HG02588 (cell line): ENCODE measurements at regions not wholly inside any gene's neighbourhood (a gene's known extent, or its start where the extent isn't known, plus 50 kb on each side); places are given as distances from the start of the nearest gene placed in this dataset.
"Not testable (repeated sequence)": the region's sequence is repeated elsewhere in the genome, so short reads cannot be mapped to it uniquely, and the experiment has no call there.

ENCODE experiments used
- ATAC-seq: cut with Tn5 transposase; IDR thresholded peaks from one replicate; pipeline ENCODE4 v1.9.1; 2021; ENCODE audit warnings: mild to moderate bottlenecking, moderate library complexity; ENCODE audit not compliant: unreplicated experiment

- no peak for ATAC-seq
Observed at GRCh38 chrX:39764441-39764914, 333.3 kb downstream of the BCOR start.

DNA sequence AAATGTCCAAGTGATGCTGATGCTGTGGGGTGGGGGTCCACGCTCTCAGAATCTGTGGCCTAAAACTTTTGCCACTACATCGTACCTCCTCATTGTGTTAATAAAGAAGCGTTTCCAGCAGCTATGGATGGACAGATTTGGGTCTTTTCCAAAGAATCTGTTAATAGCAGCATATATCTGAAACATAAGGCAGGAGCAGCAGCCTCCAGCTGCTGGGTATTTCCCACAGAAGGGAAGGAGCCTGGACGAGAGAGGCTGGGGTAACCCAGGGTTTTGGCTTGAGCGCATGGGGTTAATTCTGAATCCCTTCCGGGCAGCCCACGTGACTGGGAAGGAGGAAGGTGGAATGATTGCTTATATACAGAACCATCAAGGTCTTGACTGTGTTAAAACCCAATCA, 332.4 kb downstream of the BCOR start:
- ATAC-seq = no peak

GRCh38 chrX:39766085-39766726, 331.6 kb downstream of the BCOR start:
- no peak for ATAC-seq

DNA sequence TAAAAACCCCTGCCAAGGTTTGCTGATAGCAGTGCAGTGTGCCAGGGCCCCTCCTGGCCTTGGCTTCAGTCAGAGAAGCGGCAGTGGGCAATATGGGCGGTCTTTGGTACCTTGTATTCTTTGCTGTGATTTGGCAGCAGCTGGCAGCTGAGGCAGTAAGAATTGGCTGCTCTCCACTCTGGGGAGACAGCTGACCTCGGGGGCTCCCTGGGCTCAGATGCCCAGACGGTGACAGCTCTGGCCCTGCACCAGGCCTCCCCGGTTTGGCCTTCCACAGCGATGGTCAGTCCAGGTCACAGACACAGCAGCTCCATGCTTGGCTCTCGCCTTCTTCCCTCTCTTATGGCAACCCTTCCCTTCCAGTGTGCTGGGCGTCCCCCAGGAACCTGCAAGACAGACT, 330.9 kb downstream of the BCOR start:
- no peak for ATAC-seq

- no peak for ATAC-seq
Observed at GRCh38 chrX:39767446-39767845, 330.3 kb downstream of the BCOR start.

DNA sequence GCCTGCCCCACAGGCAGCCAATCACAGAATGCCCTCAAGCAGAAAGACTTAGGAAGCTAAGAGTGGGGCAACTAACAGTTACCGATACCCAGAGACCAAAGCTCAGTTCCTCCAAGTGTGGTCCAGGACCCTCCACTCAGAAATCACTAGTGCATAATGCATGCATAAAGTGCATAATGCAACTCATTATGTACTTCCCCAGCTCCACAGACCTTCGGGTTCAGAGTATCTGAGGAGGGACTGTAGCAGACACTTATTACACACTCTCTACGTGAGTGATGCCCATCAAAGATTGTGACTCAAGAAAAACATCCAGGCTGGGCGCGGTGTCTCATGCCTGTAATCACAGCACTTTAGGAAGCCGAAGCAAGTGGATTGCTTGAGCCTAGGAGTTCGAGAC, 328.0 kb downstream of the BCOR start:
- no peak for ATAC-seq

DNA sequence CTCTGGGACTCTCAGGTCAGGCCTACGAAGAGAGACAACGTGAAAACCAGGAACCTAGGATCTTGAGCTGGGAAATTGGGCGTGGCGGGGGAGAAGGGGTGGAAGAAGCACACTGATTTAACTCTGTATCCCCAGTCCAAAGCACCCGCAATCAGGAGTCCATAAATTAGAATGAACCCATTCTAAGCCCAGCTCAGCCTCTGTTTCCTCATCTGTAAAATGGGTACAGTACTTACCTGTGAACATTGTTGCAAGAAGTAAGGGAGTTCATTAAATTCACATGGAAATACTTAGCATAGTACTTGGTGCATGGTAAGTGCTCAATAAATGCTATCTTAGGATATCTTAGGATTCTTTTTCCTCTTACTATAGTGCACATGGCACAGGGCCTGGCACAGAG, 326.7 kb downstream of the BCOR start:
- no peak for ATAC-seq

DNA sequence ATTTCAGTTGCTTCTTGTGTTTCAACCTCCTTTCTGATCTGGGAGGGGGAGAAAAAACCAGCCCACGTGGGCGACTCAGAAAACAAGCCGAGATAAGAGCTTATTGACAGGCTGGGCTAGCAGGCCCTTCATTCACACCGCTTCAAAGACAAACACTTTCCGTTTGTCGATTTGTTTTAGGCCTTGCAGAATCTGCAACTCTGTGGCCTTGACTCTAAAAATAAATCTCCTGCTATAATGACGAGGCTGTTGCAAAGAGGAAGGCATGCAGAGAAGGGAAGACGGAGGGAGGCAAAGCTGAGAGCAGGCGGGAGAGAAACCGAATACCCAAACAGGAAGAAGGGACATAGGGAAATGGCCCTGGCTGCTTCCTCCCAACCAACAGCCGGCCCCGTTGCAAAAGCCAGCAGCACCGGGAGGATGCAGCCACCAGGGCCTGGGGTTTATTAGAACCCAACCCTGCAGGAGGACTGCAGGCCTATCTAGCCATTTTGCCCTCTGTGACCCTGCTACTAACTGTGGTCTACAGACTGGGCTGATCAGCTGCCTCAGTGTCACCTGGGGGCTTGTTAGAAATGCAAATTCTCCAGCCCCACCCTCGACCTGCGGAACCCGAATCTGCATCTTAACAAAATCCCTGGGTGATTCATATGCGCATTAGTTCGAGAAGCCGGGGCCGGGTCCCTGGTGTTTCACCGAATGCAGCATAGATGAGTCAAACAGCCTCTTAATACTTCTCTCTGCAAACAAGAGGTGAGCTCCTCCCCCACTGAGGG, 325.5 kb downstream of the BCOR start:
- ATAC-seq = no peak

GRCh38 chrX:39773150-39773549, 324.6 kb downstream of the BCOR start:
- no peak for ATAC-seq

- ATAC-seq = no peak
Observed at GRCh38 chrX:39773923-39774773, 323.6 kb downstream of the BCOR start.

GRCh38 chrX:39774774-39775328, 322.9 kb downstream of the BCOR start:
- ATAC-seq = no peak

GRCh38 chrX:39777623-39778025, 320.1 kb downstream of the BCOR start:
- ATAC-seq = no peak

DNA sequence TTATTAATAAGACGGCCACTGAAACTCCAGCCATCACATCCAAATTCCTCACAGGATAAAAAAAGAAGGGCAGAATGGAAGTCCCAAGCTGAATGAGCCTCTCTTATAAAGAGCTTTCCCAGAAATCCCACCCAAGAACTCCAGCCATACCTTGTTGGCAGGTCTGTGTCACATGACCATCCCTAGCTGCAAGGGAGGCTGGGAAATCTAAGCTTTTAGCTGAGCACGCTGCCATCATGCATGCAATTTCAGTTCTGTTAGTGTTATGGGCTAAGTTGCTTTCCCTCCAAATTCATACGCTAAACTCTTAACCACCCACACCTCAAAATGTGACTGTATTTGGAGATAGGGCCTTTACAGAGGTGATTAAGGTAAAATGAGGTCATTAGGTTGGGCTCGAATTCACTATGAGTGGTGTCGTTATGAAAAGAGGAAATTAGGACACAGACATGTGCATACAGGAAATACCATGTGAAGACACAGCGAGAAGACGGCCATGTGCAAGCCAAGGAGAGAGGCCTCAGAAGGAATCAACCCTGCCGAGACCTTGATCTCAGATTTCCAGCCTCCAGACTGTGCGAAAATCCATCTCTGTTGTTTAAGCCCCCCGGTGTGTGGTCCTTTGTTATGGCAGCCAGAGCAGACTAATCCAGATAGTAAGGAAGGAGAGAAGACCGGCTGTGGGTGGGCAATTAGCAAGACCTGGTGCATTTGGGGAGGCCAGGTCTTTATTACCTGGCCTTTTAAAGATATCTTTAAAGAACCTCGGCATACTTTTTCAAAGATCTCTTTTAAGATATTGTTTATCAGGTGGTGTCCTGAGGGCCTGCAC, 317.6 kb downstream of the BCOR start:
- ATAC-seq = no peak

GRCh38 chrX:39782276-39782675, 315.5 kb downstream of the BCOR start:
- ATAC-seq = no peak

GRCh38 chrX:39787999-39788398, 309.8 kb downstream of the BCOR start:
- no peak for ATAC-seq

DNA sequence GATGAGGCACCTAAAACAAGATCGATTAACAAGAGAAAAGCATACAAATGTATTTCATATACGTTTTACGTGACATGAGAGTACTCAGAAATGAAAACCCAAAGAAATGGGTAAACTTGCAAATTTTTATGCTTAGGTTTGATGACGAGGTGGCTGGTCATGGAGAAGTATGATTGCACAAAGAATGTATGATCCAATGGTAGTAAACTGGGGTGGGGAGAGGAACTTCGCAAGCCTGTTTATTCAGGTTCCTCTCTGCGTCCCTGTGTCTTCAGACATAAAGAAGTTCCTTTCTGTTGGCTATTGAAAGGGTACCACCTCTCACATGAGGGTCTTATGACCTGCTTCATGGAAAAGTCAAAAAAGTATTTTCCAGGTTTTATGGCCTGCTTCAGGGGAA, 309.2 kb downstream of the BCOR start:
- no peak for ATAC-seq

DNA sequence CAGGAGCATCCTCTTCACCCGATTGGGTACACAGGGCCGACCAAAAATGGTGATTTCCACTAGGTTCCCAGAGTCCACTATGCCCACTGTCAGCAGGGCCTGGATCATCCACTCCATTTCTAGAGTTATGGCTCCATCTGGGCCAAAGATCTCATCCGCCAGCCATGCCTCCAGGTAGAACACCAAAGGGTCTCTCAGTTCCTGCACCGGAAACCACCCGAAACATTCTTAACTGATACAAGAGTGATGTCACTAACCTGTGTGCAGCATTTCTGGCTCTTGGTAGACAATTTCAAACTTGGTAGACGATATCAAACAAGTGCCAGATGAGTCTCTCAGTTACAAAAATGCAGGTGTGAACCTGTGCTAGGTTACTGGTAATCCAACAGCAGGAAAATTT, 306.1 kb downstream of the BCOR start:
- ATAC-seq = no peak

DNA sequence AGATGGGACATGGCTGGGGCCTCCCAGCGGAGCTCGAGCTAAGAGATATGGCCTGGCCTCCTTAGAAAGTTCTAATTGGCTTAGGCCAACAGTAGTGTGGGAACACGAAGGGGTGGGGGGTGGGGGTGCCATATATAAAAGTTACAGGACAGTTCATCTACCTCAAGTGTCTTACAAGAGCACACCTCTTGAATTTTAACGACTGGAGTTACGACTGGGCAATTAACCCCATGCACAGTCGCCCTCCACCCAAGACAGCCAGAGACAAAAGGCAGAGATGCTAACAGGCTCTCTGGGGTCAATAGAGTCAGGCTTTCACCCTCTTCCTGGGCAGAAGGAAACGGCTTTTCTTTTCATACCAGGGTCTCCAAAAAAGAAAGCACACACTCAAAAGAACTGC, 302.2 kb downstream of the BCOR start:
- no peak for ATAC-seq

DNA sequence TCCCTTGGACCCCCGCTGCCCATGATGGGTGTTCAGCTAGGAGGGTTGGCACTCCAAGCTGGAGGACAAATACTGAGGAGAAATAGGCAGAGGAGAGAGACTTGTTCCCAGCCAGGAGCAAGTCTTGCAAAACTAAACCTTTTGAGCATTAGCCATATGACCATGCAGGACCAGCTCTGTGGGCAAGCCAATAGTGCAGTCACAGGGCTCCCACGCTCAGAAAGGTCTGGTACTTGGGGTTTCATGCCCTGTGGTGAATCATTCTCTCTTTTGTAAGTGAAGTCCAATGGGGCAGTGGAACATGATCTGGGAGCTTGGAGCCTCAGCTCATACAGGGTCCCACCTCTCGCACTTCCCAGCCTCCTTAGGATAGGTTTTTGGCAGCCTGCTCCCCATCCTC, 300.9 kb downstream of the BCOR start:
- ATAC-seq = no peak

- not testable (repeated sequence) for ATAC-seq
Observed at GRCh38 chrX:39798488-39798887, 299.3 kb downstream of the BCOR start.
